HEK293T (cell line): ENCODE measurements at regions not wholly inside any gene's neighbourhood (a gene's known extent, or its start where the extent isn't known, plus 50 kb on each side); places are given as distances from the start of the nearest gene placed in this dataset.

Experiments
- ARNT ChIP-seq: fragments of 450-650 bp; IDR thresholded peaks from 2 replicates; pipeline ENCODE4 v1.6.1; 2017; ENCODE audit warnings: mild to moderate bottlenecking
- BHLHE40 ChIP-seq: fragments of 450-650 bp; IDR thresholded peaks from 2 replicates; pipeline ENCODE4 v1.6.1; 2016; ENCODE audit warnings: mild to moderate bottlenecking, moderate library complexity, borderline replicate concordance
- CTBP1 ChIP-seq: fragments of 450-650 bp; IDR thresholded peaks from 2 replicates; pipeline ENCODE4 v1.6.1; 2016; ENCODE audit warnings: borderline replicate concordance
- FOXA1 ChIP-seq: fragments of 450-650 bp; IDR thresholded peaks from 2 replicates; pipeline ENCODE4 v1.6.1; 2016; ENCODE audit warnings: mild to moderate bottlenecking
- FOXK2 ChIP-seq: fragments of 450-650 bp; IDR thresholded peaks from 2 replicates; pipeline ENCODE4 v1.6.1; 2016; ENCODE audit warnings: mild to moderate bottlenecking
- HDGF ChIP-seq: fragments of 450-650 bp; IDR thresholded peaks from 2 replicates; pipeline ENCODE4 v1.6.1; 2017; ENCODE audit warnings: antibody characterized with exemption, borderline replicate concordance
- L3MBTL2 ChIP-seq: fragments of 450-650 bp; conservative IDR thresholded peaks from 2 replicates; pipeline ENCODE4 v1.6.1; 2016; ENCODE audit warnings: mild to moderate bottlenecking
- LEF1 ChIP-seq: fragments of 450-650 bp; IDR thresholded peaks from 2 replicates; pipeline ENCODE4 v1.6.1; 2017; ENCODE audit warnings: mild to moderate bottlenecking, borderline replicate concordance
- NFRKB ChIP-seq: fragments of 450-650 bp; IDR thresholded peaks from 2 replicates; pipeline ENCODE4 v1.6.1; 2016; ENCODE audit warnings: mild to moderate bottlenecking, moderate library complexity
- PKNOX1 ChIP-seq: fragments of 450-650 bp; IDR thresholded peaks from 2 replicates; pipeline ENCODE4 v1.6.1; 2016
- SP1 ChIP-seq: fragments of 450-650 bp; IDR thresholded peaks from 2 replicates; pipeline ENCODE4 v1.6.1; 2017
- SUZ12 ChIP-seq: fragments of 450-650 bp; IDR thresholded peaks from 2 replicates; pipeline ENCODE4 v1.6.1; 2016; ENCODE audit warnings: mild to moderate bottlenecking
- TARDBP ChIP-seq: fragments of 450-650 bp; IDR thresholded peaks from 2 replicates; pipeline ENCODE4 v1.6.1; 2016
- ZNF384 ChIP-seq: fragments of 450-650 bp; IDR thresholded peaks from 2 replicates; pipeline ENCODE4 v1.6.1; 2016

GRCh38 chr15:39051626-39052322 lies 487.2 kb upstream of the RASGRP1 start:
- TF ChIP-seq LEF1, result no peak
- no peak for TF ChIP-seq HDGF
- no peak for TF ChIP-seq FOXK2
- no peak for TF ChIP-seq SP1
- TF ChIP-seq SUZ12, result no peak
- no peak for TF ChIP-seq BHLHE40
- TF ChIP-seq ZNF384, result no peak
- no peak for TF ChIP-seq PKNOX1
- TF ChIP-seq NFRKB, result no peak
- TF ChIP-seq TARDBP, result no peak
- no peak for TF ChIP-seq FOXA1
- TF ChIP-seq L3MBTL2, result no peak
- no peak for TF ChIP-seq ARNT
- no peak for TF ChIP-seq CTBP1
